ENCODE measurements at regions not wholly inside any gene's neighbourhood (a gene's known extent, or its start where the extent isn't known, plus 50 kb on each side); places are given as distances from the start of the nearest gene placed in this dataset.

DNA sequence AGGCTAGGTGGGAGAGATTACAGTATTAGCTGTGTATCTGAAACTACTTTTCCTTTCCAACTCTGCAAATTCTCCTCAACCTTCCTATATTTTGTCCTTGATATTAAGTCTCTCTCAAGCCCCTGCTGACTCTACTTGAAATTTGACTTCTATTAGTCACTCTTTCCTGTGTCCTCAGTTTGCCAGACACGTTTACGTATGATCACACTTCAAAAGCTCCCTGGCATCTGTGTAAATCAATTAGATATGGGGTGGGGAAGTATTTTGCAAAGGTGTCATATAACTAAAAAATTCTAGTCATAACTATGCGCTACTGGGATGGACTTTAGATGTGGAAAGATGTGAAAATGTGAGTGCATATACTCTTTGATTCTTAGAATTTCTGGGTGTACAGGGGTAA, 67.4 kb upstream of the ARHGAP24 start:
- DNase-seq (no peak), ATAC-seq (ENCODE audit: low FRiP score) (no peak)
- no peak overlapping the region for H3K4me3 ChIP-seq (ENCODE audit: low read length in 2 of 2)
- H3K9me3 ChIP-seq (ENCODE audit: control insufficient read depth, low read length), result no peaks in the 10 kb centered on the region
- 78 to 80% methylated on average over 3 of the region's 3 CpGs for WGBS, 2 donors
- H3K27me3 ChIP-seq (ENCODE audit: control insufficient read depth in 1 of 2, insufficient read depth in 2 of 2, low read length in 1 of 2), result no peaks in the 10 kb centered on the region
- no peaks in the 10 kb centered on the region for H3K4me1 ChIP-seq (ENCODE audit: control insufficient read depth in 1 of 2, insufficient read depth in 2 of 2, low read length in 2 of 2)
- no peak overlapping the region for H3K27ac ChIP-seq (ENCODE audit: low read depth in 1 of 2, low read length in 2 of 2)
- H3K36me3 ChIP-seq (ENCODE audit: control insufficient read depth in 1 of 2, insufficient read depth in 2 of 2, low read length in 1 of 2), result no peaks in the 10 kb centered on the region
- intact Hi-C loops (cut with DNase I), result no loop called here

DNA sequence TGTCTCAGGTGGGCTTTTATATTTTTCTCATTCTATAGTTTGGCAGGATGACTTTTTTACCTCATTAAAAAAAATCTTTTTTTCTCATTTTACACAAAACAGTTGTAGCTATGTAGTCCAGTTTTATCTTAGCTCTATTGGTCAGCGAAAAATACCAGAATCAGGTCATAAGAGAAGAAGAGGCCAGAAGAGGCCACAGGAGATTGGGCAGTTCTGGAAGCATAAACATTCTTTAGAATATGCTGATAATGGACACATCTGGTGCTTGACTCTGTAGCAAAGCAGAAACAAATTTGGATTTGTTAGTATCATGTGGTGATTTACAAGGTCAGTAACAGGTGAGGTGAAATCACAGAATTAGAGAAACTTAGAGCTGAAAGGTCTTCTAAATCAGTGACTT, 66.6 kb upstream of the ARHGAP24 start:
- Histone ChIP-seq H3K36me3 (ENCODE audit: control insufficient read depth in 1 of 2, insufficient read depth in 2 of 2, low read length in 1 of 2) (no peaks in the 10 kb centered on the region), H3K27ac (ENCODE audit: low read depth in 1 of 2, low read length in 2 of 2) (no peak overlapping the region), H3K27me3 (ENCODE audit: control insufficient read depth in 1 of 2, insufficient read depth in 2 of 2, low read length in 1 of 2) (no peaks in the 10 kb centered on the region), H3K9me3 (ENCODE audit: control insufficient read depth, low read length) (no peaks in the 10 kb centered on the region), H3K4me1 (ENCODE audit: control insufficient read depth in 1 of 2, insufficient read depth in 2 of 2, low read length in 2 of 2) (no peaks in the 10 kb centered on the region), H3K4me3 (ENCODE audit: low read length in 2 of 2) (no peak overlapping the region)
- intact Hi-C loops (cut with DNase I), result no loop called here
- WGBS, 2 donors, result 88 to 90% methylated on average over 1 of the region's 1 CpG
- ATAC-seq (ENCODE audit: low FRiP score) (no peak), DNase-seq (no peak)

DNA sequence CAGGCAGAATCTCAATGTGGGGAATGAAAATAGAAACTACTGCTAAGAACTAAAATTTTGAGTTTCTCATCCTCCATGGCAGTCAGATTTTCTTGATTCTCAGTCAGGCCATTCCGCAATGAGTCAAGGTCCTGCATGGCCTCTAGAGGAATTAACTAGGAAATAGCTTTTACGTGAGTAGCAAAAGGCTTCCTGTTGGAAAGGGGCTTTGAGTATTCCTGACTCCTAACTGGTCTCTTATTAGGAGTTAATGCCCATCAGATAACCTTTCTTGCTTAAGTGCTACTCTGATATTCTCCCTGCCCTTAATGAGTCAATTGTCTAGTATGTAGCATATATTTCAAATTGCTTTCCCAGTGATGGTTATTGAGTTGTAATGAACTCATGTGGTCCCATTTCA, 65.7 kb upstream of the ARHGAP24 start:
- intact Hi-C loops (cut with DNase I), result no loop called here
- no peak overlapping the region for H3K27ac ChIP-seq (ENCODE audit: low read depth in 1 of 2, low read length in 2 of 2)
- no peak for DNase-seq
- no peaks in the 10 kb centered on the region for H3K36me3 ChIP-seq (ENCODE audit: control insufficient read depth in 1 of 2, insufficient read depth in 2 of 2, low read length in 1 of 2)
- no peaks in the 10 kb centered on the region for H3K27me3 ChIP-seq (ENCODE audit: control insufficient read depth in 1 of 2, insufficient read depth in 2 of 2, low read length in 1 of 2)
- no peak for ATAC-seq (ENCODE audit: low FRiP score)
- H3K4me3 ChIP-seq (ENCODE audit: low read length in 2 of 2), result no peak overlapping the region
- 84 to 88% methylated on average over 2 of the region's 2 CpGs for WGBS, 2 donors
- H3K4me1 ChIP-seq (ENCODE audit: control insufficient read depth in 1 of 2, insufficient read depth in 2 of 2, low read length in 2 of 2), result no peaks in the 10 kb centered on the region
- no peaks in the 10 kb centered on the region for H3K9me3 ChIP-seq (ENCODE audit: control insufficient read depth, low read length)

DNA sequence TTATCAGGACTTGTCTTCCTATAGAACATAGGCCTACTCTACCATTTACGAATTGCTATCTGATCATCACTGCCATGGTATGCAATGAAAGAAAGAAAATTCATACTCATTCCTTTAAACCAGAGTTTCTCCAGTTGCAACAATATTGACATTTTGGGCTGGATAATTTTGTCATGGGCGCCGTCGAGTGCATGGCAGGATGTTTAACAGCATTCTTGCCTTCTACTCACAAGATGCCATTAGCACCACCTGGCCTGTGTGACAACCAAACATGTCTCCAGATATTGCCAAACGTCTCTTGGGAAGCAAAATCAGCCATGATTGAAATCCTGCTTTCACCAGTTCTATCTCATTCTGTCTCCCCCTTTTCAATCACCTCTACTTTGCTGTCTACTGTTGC, 63.6 kb upstream of the ARHGAP24 start:
- no peaks in the 10 kb centered on the region for H3K27me3 ChIP-seq (ENCODE audit: control insufficient read depth in 1 of 2, insufficient read depth in 2 of 2, low read length in 1 of 2)
- no peak for ATAC-seq (ENCODE audit: low FRiP score)
- no peak overlapping the region for H3K4me3 ChIP-seq (ENCODE audit: low read length in 2 of 2)
- intact Hi-C loops (cut with DNase I), result no loop called here
- WGBS, 2 donors, result 68 to 79% methylated on average over 5 of the region's 5 CpGs
- H3K9me3 ChIP-seq (ENCODE audit: control insufficient read depth, low read length), result no peaks in the 10 kb centered on the region
- DNase-seq, result no peak
- H3K36me3 ChIP-seq (ENCODE audit: control insufficient read depth in 1 of 2, insufficient read depth in 2 of 2, low read length in 1 of 2), result no peaks in the 10 kb centered on the region
- no peaks in the 10 kb centered on the region for H3K4me1 ChIP-seq (ENCODE audit: control insufficient read depth in 1 of 2, insufficient read depth in 2 of 2, low read length in 2 of 2)
- no peak overlapping the region for H3K27ac ChIP-seq (ENCODE audit: low read depth in 1 of 2, low read length in 2 of 2)

DNA sequence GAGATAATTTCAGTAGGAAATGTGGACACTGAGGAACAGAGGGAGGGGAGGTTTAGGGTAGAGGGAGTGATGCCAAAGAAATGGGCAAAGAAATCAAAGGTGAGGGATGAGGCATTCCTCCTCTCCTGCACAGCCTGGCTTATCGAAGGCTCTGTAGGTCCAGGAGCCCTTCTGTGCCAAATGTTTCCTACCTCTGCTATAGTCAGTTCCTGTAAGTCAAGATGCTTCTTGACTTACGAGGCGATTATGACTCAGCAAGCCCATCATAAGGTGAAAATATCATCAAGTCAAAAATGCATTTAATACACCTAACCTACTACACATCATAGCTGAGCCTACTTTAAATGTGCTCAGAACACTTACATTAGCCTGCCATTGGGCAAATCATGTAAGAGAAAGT, 60.0 kb upstream of the ARHGAP24 start:
- intact Hi-C loops (cut with DNase I), result no loop called here

DNA sequence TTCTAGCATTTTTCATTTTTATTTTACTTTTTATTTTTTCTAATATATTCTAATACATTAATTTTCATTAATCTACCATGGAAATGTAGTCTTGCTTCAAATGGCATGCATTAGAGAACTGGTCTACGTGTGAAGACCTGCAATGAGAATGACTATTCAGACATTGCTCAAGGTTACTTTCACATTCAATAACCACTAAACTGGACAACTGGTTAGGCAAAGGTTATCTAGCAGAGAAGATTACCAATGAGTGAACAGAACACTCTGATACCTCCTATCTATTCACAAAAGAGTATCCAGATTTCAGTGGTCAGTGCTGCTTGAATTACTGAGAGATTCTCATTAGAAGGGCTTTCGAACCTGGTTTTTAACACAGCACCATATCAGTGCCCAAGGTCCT, 58.9 kb upstream of the ARHGAP24 start:
- 88 to 93% methylated on average over 2 of the region's 2 CpGs for WGBS, 2 donors
- Histone ChIP-seq H3K4me3 (ENCODE audit: low read length in 2 of 2) (no peak overlapping the region), H3K27me3 (ENCODE audit: control insufficient read depth in 1 of 2, insufficient read depth in 2 of 2, low read length in 1 of 2) (no peaks in the 10 kb centered on the region), H3K4me1 (ENCODE audit: control insufficient read depth in 1 of 2, insufficient read depth in 2 of 2, low read length in 2 of 2) (no peaks in the 10 kb centered on the region), H3K36me3 (ENCODE audit: control insufficient read depth in 1 of 2, insufficient read depth in 2 of 2, low read length in 1 of 2) (no peaks in the 10 kb centered on the region), H3K27ac (ENCODE audit: low read depth in 1 of 2, low read length in 2 of 2) (no peak overlapping the region), H3K9me3 (ENCODE audit: control insufficient read depth, low read length) (no peaks in the 10 kb centered on the region)
- ATAC-seq (ENCODE audit: low FRiP score) (no peak), DNase-seq (no peak)
- intact Hi-C loops (cut with DNase I), result no loop called here

More for the DNA sequence above, 60.0 kb upstream of the ARHGAP24 start:
- no peak for DNase-seq
- Histone ChIP-seq H3K27ac (ENCODE audit: low read depth in 1 of 2, low read length in 2 of 2) (no peak overlapping the region), H3K36me3 (ENCODE audit: control insufficient read depth in 1 of 2, insufficient read depth in 2 of 2, low read length in 1 of 2) (no peaks in the 10 kb centered on the region), H3K4me3 (ENCODE audit: low read length in 2 of 2) (no peak overlapping the region), H3K9me3 (ENCODE audit: control insufficient read depth, low read length) (no peaks in the 10 kb centered on the region), H3K4me1 (ENCODE audit: control insufficient read depth in 1 of 2, insufficient read depth in 2 of 2, low read length in 2 of 2) (no peaks in the 10 kb centered on the region), H3K27me3 (ENCODE audit: control insufficient read depth in 1 of 2, insufficient read depth in 2 of 2, low read length in 1 of 2) (no peaks in the 10 kb centered on the region)
- WGBS, 2 donors, result 58 to 61% methylated on average over 3 of the region's 3 CpGs
- no peak for ATAC-seq (ENCODE audit: low FRiP score)

DNA sequence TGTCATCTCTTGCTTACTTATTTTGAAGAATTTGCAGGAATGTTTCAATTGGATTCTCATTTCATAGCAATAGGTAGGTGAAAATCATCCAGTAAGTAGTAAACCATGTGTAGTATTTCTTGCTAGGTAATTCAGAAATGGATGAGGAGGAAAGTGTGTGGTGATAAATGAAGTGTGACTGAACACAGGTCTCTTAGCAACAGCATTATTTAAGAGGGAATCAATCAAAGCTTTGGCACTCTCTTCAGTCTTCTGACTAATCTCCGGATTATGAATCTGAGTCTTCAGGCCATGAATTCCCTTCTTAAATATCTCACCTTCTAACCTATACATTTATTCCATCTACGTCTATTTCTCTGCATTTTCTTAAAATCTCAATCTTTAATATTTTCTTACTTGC, 55.8 kb upstream of the ARHGAP24 start:
- H3K36me3 ChIP-seq (ENCODE audit: control insufficient read depth in 1 of 2, insufficient read depth in 2 of 2, low read length in 1 of 2), result no peaks in the 10 kb centered on the region
- intact Hi-C loops (cut with DNase I), result no loop called here
- H3K9me3 ChIP-seq (ENCODE audit: control insufficient read depth, low read length), result no peaks in the 10 kb centered on the region
- H3K27ac ChIP-seq (ENCODE audit: low read depth in 1 of 2, low read length in 2 of 2), result no peak overlapping the region
- no peaks in the 10 kb centered on the region for H3K27me3 ChIP-seq (ENCODE audit: control insufficient read depth in 1 of 2, insufficient read depth in 2 of 2, low read length in 1 of 2)
- no peak for DNase-seq
- 80 to 89% methylated on average over 2 of the region's 2 CpGs for WGBS, 2 donors
- H3K4me1 ChIP-seq (ENCODE audit: control insufficient read depth in 1 of 2, insufficient read depth in 2 of 2, low read length in 2 of 2), result no peaks in the 10 kb centered on the region
- H3K4me3 ChIP-seq (ENCODE audit: low read length in 2 of 2), result no peak overlapping the region
- no peak for ATAC-seq (ENCODE audit: low FRiP score)

DNA sequence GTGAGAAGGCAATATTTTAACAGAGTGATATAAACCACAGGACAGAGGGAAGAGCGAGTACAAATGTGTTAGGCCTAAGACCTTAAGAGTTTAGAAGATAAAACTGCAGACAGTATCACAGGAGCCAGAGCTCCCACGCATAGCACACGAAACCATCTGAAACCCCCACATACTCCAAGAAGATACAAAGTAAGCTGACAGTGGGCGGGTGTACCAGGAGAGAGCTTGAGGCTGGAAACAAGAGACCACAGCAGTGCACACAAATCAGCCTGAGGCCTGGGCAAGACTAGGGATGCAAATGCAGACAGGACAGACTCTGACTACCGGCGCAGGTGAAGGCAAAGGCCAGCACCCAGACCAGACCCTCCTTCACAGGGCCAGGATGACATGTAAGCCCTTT, 54.1 kb upstream of the ARHGAP24 start:
- Histone ChIP-seq H3K4me3 (ENCODE audit: low read length in 2 of 2) (no peak overlapping the region), H3K27me3 (ENCODE audit: control insufficient read depth in 1 of 2, insufficient read depth in 2 of 2, low read length in 1 of 2) (no peaks in the 10 kb centered on the region), H3K36me3 (ENCODE audit: control insufficient read depth in 1 of 2, insufficient read depth in 2 of 2, low read length in 1 of 2) (no peaks in the 10 kb centered on the region), H3K4me1 (ENCODE audit: control insufficient read depth in 1 of 2, insufficient read depth in 2 of 2, low read length in 2 of 2) (no peaks in the 10 kb centered on the region), H3K9me3 (ENCODE audit: control insufficient read depth, low read length) (no peaks in the 10 kb centered on the region), H3K27ac (ENCODE audit: low read depth in 1 of 2, low read length in 2 of 2) (no peak overlapping the region)
- intact Hi-C loops (cut with DNase I), result no loop called here
- no peak for DNase-seq
- ATAC-seq (ENCODE audit: low FRiP score), result no peak
- WGBS, 2 donors, result 76 to 80% methylated on average over 6 of the region's 6 CpGs

DNA sequence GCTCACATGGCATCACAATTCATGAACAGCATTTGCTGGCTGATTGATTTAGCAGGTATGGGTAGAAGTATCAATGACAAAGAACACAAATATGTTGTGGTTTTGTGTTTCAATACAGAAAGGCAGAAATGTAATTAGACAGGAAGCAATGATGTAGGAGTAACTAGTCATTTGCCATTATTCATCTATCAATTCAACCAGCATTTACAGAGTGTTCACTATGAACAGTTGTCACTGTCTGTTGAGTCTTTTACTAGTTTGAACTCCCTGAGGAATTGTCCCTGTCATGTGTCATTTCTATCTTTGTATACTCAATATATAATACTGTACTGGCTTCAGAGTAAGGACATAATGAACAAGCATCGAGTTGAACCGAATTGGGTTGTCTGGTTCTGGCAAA, 51.5 kb upstream of the ARHGAP24 start:
- DNase-seq, result no peak
- intact Hi-C loops (cut with DNase I), result no loop called here
- no peak overlapping the region for H3K4me3 ChIP-seq (ENCODE audit: low read length in 2 of 2)
- no peaks in the 10 kb centered on the region for H3K36me3 ChIP-seq (ENCODE audit: control insufficient read depth in 1 of 2, insufficient read depth in 2 of 2, low read length in 1 of 2)
- H3K4me1 ChIP-seq (ENCODE audit: control insufficient read depth in 1 of 2, insufficient read depth in 2 of 2, low read length in 2 of 2), result no peaks in the 10 kb centered on the region
- H3K9me3 ChIP-seq (ENCODE audit: control insufficient read depth, low read length), result no peaks in the 10 kb centered on the region
- 81 to 82% methylated on average over 2 of the region's 2 CpGs for WGBS, 2 donors
- ATAC-seq (ENCODE audit: low FRiP score), result no peak
- H3K27me3 ChIP-seq (ENCODE audit: control insufficient read depth in 1 of 2, insufficient read depth in 2 of 2, low read length in 1 of 2), result no peaks in the 10 kb centered on the region
- H3K27ac ChIP-seq (ENCODE audit: low read depth in 1 of 2, low read length in 2 of 2), result no peak overlapping the region
